Heart left ventricle (tissue), 13 donors: ENCODE measurements at regions not wholly inside any gene's neighbourhood (a gene's known extent, or its start where the extent isn't known, plus 50 kb on each side); places are given as distances from the start of the nearest gene placed in this dataset.

Experiments used
- POLR2A ChIP-seq, 2 donors: fragments of 450-650 bp; IDR thresholded peaks; one replicate each; pipeline ENCODE4 v1.6.1; 2017; ENCODE audit warnings: antibody characterized with exemption in 2 of 2, mild to moderate bottlenecking in 2 of 2, moderate library complexity in 2 of 2
- TF ChIP-seq, protein P1 (sequence below), 12 donors: fragments of 200-600 bp; sonication (generic) in 4 of 12; IDR thresholded peaks; one replicate each; pipeline versions ENCODE4 v1.5.0 to v1.8.0; 2018 to 2022; ENCODE audit warnings: antibody characterized with exemption in 12 of 12, mild to moderate bottlenecking in 5 of 12
- donor health status: ischemic (EF 13 %, LVEDD 7.1; RV severe dilation, severe dysfunction).
- donor health status: DM: no; HTN: yes; CAD: no.
- donor health status: DM: no; HTN: no; CAD: no.
- donor health status: ischemic (EF 25% LVEDD 6.9; RV normal size, moderate dysfunction).
- donor health status: ischemic (EF 25% LVEDD 5.7; RV mildly dilated, moderate dysfunction).
- donor health status: ischemic (EF 35%, LVEDD 5.7; RV mildly dilated, moderate dysfunction).
- donor health status: nonischemic (EF 11% LVEDD 7.7; RV severe dilation, severe dysfunction).
- donor health status: DM: yes; HTN: yes; CAD: no.
- donor health status: PGD.
- donor health status: ischemic (EF 29% LVEDD 5.4; RV normal size, mild dysfunction).
- donor health status: nonischemic (EF 23%, LVEDD 6.1; RV moderate dilation, normal function).

DNA sequence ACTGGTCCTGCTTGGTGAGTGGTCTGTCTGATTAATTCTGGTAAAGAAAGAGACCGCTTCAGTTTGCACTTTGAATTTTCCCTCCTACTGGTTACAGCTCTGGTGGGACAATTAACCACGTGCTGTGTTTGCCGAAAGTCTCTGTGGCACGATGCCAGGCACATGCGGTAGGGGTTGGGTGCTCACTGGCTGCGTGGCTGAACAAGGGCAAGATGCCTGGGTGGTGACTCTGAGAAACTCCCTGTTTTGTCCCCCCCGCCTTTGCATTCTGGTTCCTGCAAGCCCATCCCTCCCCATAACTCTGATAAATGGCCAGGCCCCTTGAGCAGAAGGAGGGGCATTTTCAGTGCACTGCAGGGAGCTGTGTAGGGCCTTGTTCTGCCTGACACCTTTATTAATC lies 206.1 kb downstream of the TFCP2L1 start:
- TF ChIP-seq, protein P1, sequence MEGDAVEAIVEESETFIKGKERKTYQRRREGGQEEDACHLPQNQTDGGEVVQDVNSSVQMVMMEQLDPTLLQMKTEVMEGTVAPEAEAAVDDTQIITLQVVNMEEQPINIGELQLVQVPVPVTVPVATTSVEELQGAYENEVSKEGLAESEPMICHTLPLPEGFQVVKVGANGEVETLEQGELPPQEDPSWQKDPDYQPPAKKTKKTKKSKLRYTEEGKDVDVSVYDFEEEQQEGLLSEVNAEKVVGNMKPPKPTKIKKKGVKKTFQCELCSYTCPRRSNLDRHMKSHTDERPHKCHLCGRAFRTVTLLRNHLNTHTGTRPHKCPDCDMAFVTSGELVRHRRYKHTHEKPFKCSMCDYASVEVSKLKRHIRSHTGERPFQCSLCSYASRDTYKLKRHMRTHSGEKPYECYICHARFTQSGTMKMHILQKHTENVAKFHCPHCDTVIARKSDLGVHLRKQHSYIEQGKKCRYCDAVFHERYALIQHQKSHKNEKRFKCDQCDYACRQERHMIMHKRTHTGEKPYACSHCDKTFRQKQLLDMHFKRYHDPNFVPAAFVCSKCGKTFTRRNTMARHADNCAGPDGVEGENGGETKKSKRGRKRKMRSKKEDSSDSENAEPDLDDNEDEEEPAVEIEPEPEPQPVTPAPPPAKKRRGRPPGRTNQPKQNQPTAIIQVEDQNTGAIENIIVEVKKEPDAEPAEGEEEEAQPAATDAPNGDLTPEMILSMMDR (IDR thresholded peaks at IDR 0.05): no peak
- TF ChIP-seq POLR2A (IDR thresholded peaks at IDR 0.05): no peak
